Activated T-cell treated with anti-CD3 and anti-CD28 coated beads, Interleukin-2, amount 50 U/mL, for 24 hours (primary cell): ENCODE measurements at regions not wholly inside any gene's neighbourhood (a gene's known extent, or its start where the extent isn't known, plus 50 kb on each side); places are given as distances from the start of the nearest gene placed in this dataset.
"Not testable (repeated sequence)": the region's sequence is repeated elsewhere in the genome, so short reads cannot be mapped to it uniquely, and the experiment has no call there.

Experiments
- DNase-seq: peaks from one replicate; pipeline ENCODE4 v3.0.0-alpha.2; 2020
- H3K27ac Mint-ChIP-seq: 2 replicates; pipeline ENCODE4 v1.8.0; 2020; ENCODE audit warnings: mild to moderate bottlenecking, mixed read lengths
- H3K27me3 Mint-ChIP-seq: 2 replicates; pipeline ENCODE4 v1.8.0; 2020; ENCODE audit warnings: mixed read lengths
- H3K36me3 Mint-ChIP-seq: 2 replicates; pipeline ENCODE4 v1.8.0; 2020; ENCODE audit warnings: low read depth, mixed read lengths
- H3K4me1 Mint-ChIP-seq: 2 replicates; pipeline ENCODE4 v1.8.0; 2020; ENCODE audit warnings: low read depth, mixed read lengths
- H3K4me3 Mint-ChIP-seq: 2 replicates; pipeline ENCODE4 v1.8.0; 2020; ENCODE audit warnings: mild to moderate bottlenecking, moderate library complexity, mixed read lengths
- H3K9me3 Mint-ChIP-seq: 2 replicates; pipeline ENCODE4 v1.8.0; 2020; ENCODE audit warnings: mixed read lengths

- Mint-ChIP-seq H3K27ac (no peak overlapping the region), H3K36me3 (peaks cover 87% of the 10 kb centered on the region), H3K9me3 (no peaks in the 10 kb centered on the region), H3K27me3 (no peaks in the 10 kb centered on the region), H3K4me3 (no peak overlapping the region), H3K4me1 (no peaks in the 10 kb centered on the region)
- no peak for DNase-seq
Measured at GRCh38 chr6:144793744-144794143, 508.6 kb downstream of the UTRN start.

DNA sequence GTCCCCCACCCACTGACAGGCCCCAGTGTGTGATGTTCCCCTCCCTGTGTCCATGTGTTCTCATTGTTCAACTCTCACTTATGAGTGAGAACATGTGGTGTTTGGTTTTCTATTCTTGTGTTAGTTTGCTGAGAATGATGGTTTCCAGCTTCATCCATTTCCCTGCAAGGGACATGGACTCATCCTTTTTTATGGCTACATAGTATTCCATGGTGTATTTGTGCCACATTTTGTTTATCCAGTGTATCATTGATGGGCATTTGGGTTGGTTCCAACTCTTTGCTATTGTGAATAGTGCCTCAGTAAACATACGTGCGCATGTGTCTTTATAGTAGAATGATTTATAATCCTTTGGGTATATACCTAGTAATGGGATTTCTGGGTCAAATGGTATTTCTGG lies 509.9 kb downstream of the UTRN start:
- not testable (repeated sequence) for H3K9me3 Mint-ChIP-seq, H3K27ac Mint-ChIP-seq, H3K4me1 Mint-ChIP-seq, H3K27me3 Mint-ChIP-seq, H3K4me3 Mint-ChIP-seq, DNase-seq
- H3K36me3 Mint-ChIP-seq = peaks cover 86% of the 10 kb centered on the region

GRCh38 chr6:144796070-144796469 lies 510.9 kb downstream of the UTRN start:
- H3K4me1 Mint-ChIP-seq = no peaks in the 10 kb centered on the region
- H3K9me3 Mint-ChIP-seq = no peaks in the 10 kb centered on the region
- DNase-seq = no peak
- no peaks in the 10 kb centered on the region for H3K27me3 Mint-ChIP-seq
- peaks cover 78% of the 10 kb centered on the region for H3K36me3 Mint-ChIP-seq
- H3K27ac Mint-ChIP-seq = no peak overlapping the region
- no peak overlapping the region for H3K4me3 Mint-ChIP-seq

DNA sequence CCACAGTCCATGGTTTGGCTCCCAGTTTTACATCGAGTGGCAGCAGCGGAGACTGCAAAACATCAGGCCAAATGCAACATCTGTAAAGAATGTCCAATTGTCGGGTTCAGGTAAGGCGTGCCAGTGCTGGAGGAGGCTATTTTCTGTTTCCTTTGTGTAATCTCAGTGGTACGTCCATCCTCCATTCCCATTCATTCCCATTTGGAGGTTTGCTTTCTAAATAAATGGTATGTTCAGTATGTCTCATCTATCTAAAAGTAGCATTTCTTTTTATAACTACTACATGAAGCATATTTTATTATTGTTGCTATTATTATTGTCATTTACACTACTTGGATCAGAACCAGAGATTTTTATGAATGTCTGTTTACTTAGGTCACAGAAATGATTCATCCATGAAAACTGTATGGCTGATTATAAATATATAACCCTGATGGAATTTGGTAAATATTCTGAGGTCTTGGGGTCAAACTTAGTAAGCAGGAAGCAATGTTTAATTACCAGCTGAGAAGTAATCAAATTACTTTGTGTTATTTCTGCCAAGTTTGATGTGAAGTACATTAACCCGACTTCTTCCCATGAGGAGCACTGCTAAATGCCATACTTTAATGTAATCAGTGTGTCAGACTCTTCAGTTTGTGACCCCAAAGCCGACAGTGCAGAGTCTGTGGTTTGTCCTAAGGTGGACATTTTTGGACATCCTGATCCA lies 512.9 kb downstream of the UTRN start:
- Mint-ChIP-seq H3K9me3 (no peaks in the 10 kb centered on the region), H3K4me1 (no peaks in the 10 kb centered on the region), H3K36me3 (peaks cover 70% of the 10 kb centered on the region), H3K27me3 (no peaks in the 10 kb centered on the region), H3K4me3 (no peak overlapping the region), H3K27ac (no peak overlapping the region)
- DNase-seq = no peak

DNA sequence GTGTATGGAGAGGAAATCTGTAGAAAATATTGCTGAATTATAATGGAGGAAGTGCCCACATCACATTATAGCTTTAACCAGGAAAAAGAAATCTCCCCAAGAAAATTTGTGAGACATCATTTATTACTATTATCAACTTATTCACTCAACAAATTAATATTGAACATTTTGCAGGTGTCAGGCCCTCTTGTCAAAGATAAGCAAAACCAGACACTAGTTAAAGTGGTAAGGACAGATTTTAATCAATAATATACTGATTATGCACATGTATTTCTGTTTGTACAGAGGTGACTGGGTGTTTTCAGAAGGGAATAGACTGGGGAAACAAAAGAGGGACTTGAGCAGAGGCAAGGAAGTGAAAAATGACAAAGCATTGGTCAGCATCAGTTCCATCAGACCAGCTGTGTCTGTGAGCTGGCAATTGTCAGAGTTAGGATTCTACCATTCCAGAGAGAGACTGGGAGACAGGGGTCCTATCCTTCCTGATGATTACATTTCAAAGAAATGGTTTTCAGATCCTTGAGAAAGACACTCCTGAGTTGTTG lies 519.2 kb downstream of the UTRN start:
- Mint-ChIP-seq H3K4me1 (peaks cover 9% of the 10 kb centered on the region), H3K4me3 (no peak overlapping the region), H3K36me3 (peaks cover 36% of the 10 kb centered on the region), H3K27ac (no peak overlapping the region), H3K9me3 (no peaks in the 10 kb centered on the region), H3K27me3 (no peaks in the 10 kb centered on the region)
- DNase-seq = no peak

DNA sequence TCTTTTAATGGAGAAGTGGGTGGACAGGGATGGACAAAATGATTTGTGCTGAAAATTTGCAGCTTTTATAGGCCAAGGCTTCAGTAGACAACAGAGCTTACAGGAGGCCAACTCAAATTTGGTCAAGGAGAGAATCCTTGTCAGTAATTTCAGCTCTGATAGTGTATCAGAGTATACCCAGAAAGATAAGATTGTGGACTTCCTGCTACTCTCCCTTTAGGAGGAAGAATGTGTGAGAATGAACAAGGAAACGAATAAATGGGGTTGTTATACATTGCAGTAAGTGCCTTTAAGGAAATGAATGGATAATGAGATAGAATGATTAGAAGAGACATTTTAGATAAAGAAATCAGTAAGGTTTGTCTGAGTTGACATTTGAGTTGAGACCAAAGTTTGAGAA lies 519.9 kb downstream of the UTRN start:
- Mint-ChIP-seq H3K4me3 (no peak overlapping the region), H3K9me3 (no peaks in the 10 kb centered on the region)

GRCh38 chr6:144806222-144806621 lies 521.1 kb downstream of the UTRN start:
- Mint-ChIP-seq H3K27me3 (no peaks in the 10 kb centered on the region), H3K4me1 (peaks cover 10% of the 10 kb centered on the region), H3K27ac (no peak overlapping the region), H3K4me3 (no peak overlapping the region), H3K9me3 (no peaks in the 10 kb centered on the region), H3K36me3 (peaks cover 39% of the 10 kb centered on the region)
- no peak for DNase-seq

More for the DNA sequence above, 519.9 kb downstream of the UTRN start:
- peaks cover 10% of the 10 kb centered on the region for H3K4me1 Mint-ChIP-seq
- H3K27ac Mint-ChIP-seq = no peak overlapping the region
- DNase-seq = no peak
- H3K27me3 Mint-ChIP-seq = no peaks in the 10 kb centered on the region
- peaks cover 40% of the 10 kb centered on the region for H3K36me3 Mint-ChIP-seq

GRCh38 chr6:144809120-144809519 lies 524.0 kb downstream of the UTRN start:
- H3K27ac Mint-ChIP-seq = no peak overlapping the region
- DNase-seq = no peak
- peaks cover 10% of the 10 kb centered on the region for H3K4me1 Mint-ChIP-seq
- no peaks in the 10 kb centered on the region for H3K9me3 Mint-ChIP-seq
- peaks cover 46% of the 10 kb centered on the region for H3K36me3 Mint-ChIP-seq
- no peaks in the 10 kb centered on the region for H3K27me3 Mint-ChIP-seq
- H3K4me3 Mint-ChIP-seq = no peak overlapping the region

DNA sequence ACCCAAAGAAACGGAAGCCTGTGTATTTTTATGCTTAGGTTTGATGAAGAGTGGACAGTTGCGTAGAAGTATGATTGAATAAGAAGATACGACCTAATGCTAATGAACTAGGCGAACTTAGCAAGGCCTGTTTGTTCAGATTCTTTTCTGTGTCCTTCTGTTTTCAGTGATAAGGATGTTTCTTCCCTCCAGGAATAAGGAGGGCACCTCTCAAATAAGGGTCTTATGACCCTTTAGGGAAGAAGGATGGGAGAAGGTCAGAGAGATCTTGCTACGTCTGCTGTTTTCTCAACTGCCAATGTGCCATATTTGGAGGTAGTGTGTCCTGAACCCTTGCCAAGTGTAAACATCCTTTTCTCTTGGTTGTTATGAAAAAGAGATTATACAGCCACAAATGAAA lies 524.8 kb downstream of the UTRN start:
- H3K27me3 Mint-ChIP-seq = no peaks in the 10 kb centered on the region
- no peaks in the 10 kb centered on the region for H3K9me3 Mint-ChIP-seq
- no peak overlapping the region for H3K27ac Mint-ChIP-seq
- H3K36me3 Mint-ChIP-seq = peaks cover 47% of the 10 kb centered on the region
- no peak for DNase-seq
- H3K4me3 Mint-ChIP-seq = no peak overlapping the region
- peaks cover 11% of the 10 kb centered on the region for H3K4me1 Mint-ChIP-seq

- Mint-ChIP-seq H3K4me3 (no peak overlapping the region), H3K9me3 (no peaks in the 10 kb centered on the region), H3K27ac (no peak overlapping the region), H3K36me3 (peaks cover 50% of the 10 kb centered on the region), H3K27me3 (no peaks in the 10 kb centered on the region), H3K4me1 (peaks cover 11% of the 10 kb centered on the region)
- no peak for DNase-seq
Measured at GRCh38 chr6:144811140-144811539, 526.0 kb downstream of the UTRN start.

- Mint-ChIP-seq H3K27ac (no peak overlapping the region), H3K9me3 (no peaks in the 10 kb centered on the region), H3K36me3 (peaks cover 49% of the 10 kb centered on the region), H3K4me1 (peaks cover 5% of the 10 kb centered on the region), H3K4me3 (no peak overlapping the region), H3K27me3 (no peaks in the 10 kb centered on the region)
- DNase-seq = no peak
Measured at GRCh38 chr6:144816936-144817335, 531.8 kb downstream of the UTRN start.

DNA sequence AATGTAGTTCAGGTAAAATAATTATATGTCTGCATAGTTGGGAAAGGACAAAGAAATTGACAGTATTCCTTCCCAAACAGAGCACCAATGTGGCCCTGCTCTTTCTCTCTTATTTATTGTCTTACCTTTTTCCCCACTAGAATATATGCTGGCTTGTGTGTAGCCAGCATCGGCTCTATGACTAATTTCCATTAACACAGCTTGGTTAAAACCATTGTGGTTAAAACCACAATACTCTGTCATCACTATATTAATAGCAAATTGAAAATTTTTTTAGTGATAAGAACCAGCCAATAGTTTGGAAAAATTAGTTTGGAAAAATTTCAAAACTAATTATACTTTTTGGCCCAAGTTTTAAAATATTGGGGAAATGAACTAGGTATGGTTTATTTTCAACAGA lies 535.1 kb downstream of the UTRN start:
- H3K4me1 Mint-ChIP-seq = peaks cover 2% of the 10 kb centered on the region
- peaks cover 34% of the 10 kb centered on the region for H3K36me3 Mint-ChIP-seq
- no peak overlapping the region for H3K27ac Mint-ChIP-seq
- no peak overlapping the region for H3K4me3 Mint-ChIP-seq
- no peaks in the 10 kb centered on the region for H3K9me3 Mint-ChIP-seq
- no peaks in the 10 kb centered on the region for H3K27me3 Mint-ChIP-seq
- DNase-seq = no peak

- Mint-ChIP-seq H3K4me3 (no peak overlapping the region), H3K27ac (no peak overlapping the region), H3K9me3 (no peaks in the 10 kb centered on the region), H3K36me3 (peaks cover 40% of the 10 kb centered on the region), H3K27me3 (no peaks in the 10 kb centered on the region), H3K4me1 (peaks cover 2% of the 10 kb centered on the region)
- no peak for DNase-seq
Measured at GRCh38 chr6:144823131-144823530, 538.0 kb downstream of the UTRN start.

- no peak overlapping the region for H3K4me3 Mint-ChIP-seq
- peaks cover under 1% of the 10 kb centered on the region for H3K4me1 Mint-ChIP-seq
- no peaks in the 10 kb centered on the region for H3K27me3 Mint-ChIP-seq
- H3K9me3 Mint-ChIP-seq = no peaks in the 10 kb centered on the region
- DNase-seq = no peak
- peaks cover 41% of the 10 kb centered on the region for H3K36me3 Mint-ChIP-seq
- H3K27ac Mint-ChIP-seq = no peak overlapping the region
Measured at GRCh38 chr6:144824018-144824417, 538.9 kb downstream of the UTRN start.

DNA sequence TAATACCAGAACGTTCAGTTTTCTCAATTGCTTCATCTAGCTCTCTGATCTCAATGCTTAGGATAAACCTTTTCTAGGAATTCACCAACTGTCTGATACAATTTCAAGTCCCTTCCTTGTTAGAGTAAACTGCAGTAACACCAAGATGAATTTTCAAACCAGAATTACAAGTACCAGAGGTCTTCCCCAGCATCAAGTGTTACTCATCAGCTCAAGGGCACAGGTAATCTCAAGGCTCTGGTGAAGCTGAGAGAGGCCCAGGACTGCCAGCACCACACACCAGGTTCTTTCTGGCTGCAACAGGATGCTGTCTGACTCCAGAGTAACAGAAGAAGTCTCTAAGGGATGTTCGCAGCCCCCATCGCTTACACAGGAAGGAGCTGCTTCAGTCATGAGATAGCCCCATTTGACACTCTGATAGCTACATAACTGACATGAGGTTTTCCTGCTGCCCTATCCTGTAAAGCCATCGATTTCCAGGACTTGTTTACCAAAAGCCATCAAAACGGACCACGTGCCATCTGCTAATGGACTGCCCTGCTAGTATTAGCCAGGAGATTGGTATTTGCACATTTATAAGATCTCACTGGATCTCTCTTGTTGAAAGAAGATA lies 549.4 kb downstream of the UTRN start:
- no peaks in the 10 kb centered on the region for H3K4me1 Mint-ChIP-seq
- no peak overlapping the region for H3K4me3 Mint-ChIP-seq
- no peaks in the 10 kb centered on the region for H3K27me3 Mint-ChIP-seq
- no peak for DNase-seq
- no peak overlapping the region for H3K27ac Mint-ChIP-seq
- H3K9me3 Mint-ChIP-seq = no peaks in the 10 kb centered on the region
- peaks cover 64% of the 10 kb centered on the region for H3K36me3 Mint-ChIP-seq
